MM.1S (cell line): ENCODE measurements at regions not wholly inside any gene's neighbourhood (a gene's known extent, or its start where the extent isn't known, plus 50 kb on each side); places are given as distances from the start of the nearest gene placed in this dataset.

ENCODE experiments used
- CTCF ChIP-seq: fragments of 300-600 bp; sonication (generic); IDR thresholded peaks from 2 replicates; pipeline ENCODE4 v1.5.1; 2016; ENCODE audit warnings: antibody characterized with exemption, low read length, mixed read lengths
- EZH2 ChIP-seq: fragments of 300-600 bp; sonication (generic); optimal IDR thresholded peaks from 2 replicates; pipeline ENCODE3; 2017; ENCODE audit warnings: low read depth, mild to moderate bottlenecking, antibody characterized with exemption, low read length, mixed read lengths
- EZH2phosphoT487 ChIP-seq: fragments of 300-600 bp; sonication (generic); IDR thresholded peaks from 2 replicates; pipeline ENCODE4 v1.6.1; 2018; ENCODE audit warnings: antibody characterized with exemption, low read length

- no peak for TF ChIP-seq CTCF
- TF ChIP-seq EZH2phosphoT487, result no peak
- TF ChIP-seq EZH2, result no peak
Observed at GRCh38 chr4:100762738-100763137, 244.9 kb upstream of the EMCN start.
